H1 (cell line): ENCODE measurements at regions not wholly inside any gene's neighbourhood (a gene's known extent, or its start where the extent isn't known, plus 50 kb on each side); places are given as distances from the start of the nearest gene placed in this dataset.

ENCODE experiments used
- CTCF ChIA-PET: fragments of 300-600 bp; sonication (Branson Sonifier 250); formaldehyde crosslinking; loops from one replicate; lab custom pipeline; 2021; ENCODE audit not compliant: partially characterized antibody; lab: Charles Lee
- POLR2A ChIA-PET: fragments of 300-600 bp; sonication (Branson Sonifier 250); formaldehyde crosslinking; loops from one replicate; lab custom pipeline; 2021; ENCODE audit warnings: inconsistent platforms; ENCODE audit not compliant: partially characterized antibody; lab: Charles Lee
- DNase-seq, 2 experiments: peaks; one replicate each; pipeline versions ENCODE4 v3.0.0 to v3.0.0-alpha.2; 2010 to 2022; ENCODE audit warnings: low spot score in 2 of 2, low read depth in 1 of 2, mixed read lengths in 1 of 2
- FAIRE-seq: peaks from 2 replicates; lab custom pipeline; 2011; peaks lifted over from hg19 to GRCh38; lab: Jason Lieb, UNC
- H2AFZ ChIP-seq: 2 replicates; pipeline ENCODE4 v1.8.1; 2012; ENCODE audit warnings: low read length, inconsistent platforms
- H2AK5ac ChIP-seq: 2 replicates; pipeline ENCODE4 v1.6.1; 2013; ENCODE audit warnings: low read depth, low read length
- H2BK120ac ChIP-seq: replicated peaks from 2 replicates; pipeline ENCODE3; 2013; ENCODE audit warnings: low read depth, low read length, inconsistent platforms
- H2BK12ac ChIP-seq: 2 replicates; pipeline ENCODE4 v1.6.1; 2013; ENCODE audit warnings: low read depth, low read length
- H2BK15ac ChIP-seq: 2 replicates; pipeline ENCODE4 v1.6.1; 2013; ENCODE audit warnings: low read length
- H2BK20ac ChIP-seq: 2 replicates; pipeline ENCODE4 v1.6.1; 2013; ENCODE audit warnings: low read length
- H2BK5ac ChIP-seq: 2 replicates; pipeline ENCODE4 v1.6.1; 2013; ENCODE audit warnings: low read depth, low read length
- H3K14ac ChIP-seq: 2 replicates; pipeline ENCODE4 v1.6.1; 2013; ENCODE audit warnings: inconsistent platforms; ENCODE audit not compliant: insufficient read length
- H3K18ac ChIP-seq: 2 replicates; pipeline ENCODE4 v1.6.1; 2013; ENCODE audit warnings: low read length; ENCODE audit errors: extremely low read depth
- H3K23ac ChIP-seq: 2 replicates; pipeline ENCODE4 v1.6.1; 2013; ENCODE audit warnings: inconsistent platforms; ENCODE audit not compliant: insufficient read length
- H3K23me2 ChIP-seq: 2 replicates; pipeline ENCODE4 v1.6.1; 2013; ENCODE audit warnings: low read depth, low read length
- H3K27ac ChIP-seq: 2 replicates; pipeline ENCODE4 v1.6.1; 2011; ENCODE audit warnings: low read depth, low read length, inconsistent platforms
- H3K27me3 ChIP-seq, 4 experiments: replicated peaks in 1 of 4; 1 replicate in 1 of 4; 2 replicates in 3 of 4; pipeline versions ENCODE4 v1.6.1 to v1.8.1; 2011 to 2013; ENCODE audit warnings: low read length in 3 of 4, mild to moderate bottlenecking in 3 of 4, inconsistent platforms in 2 of 4, mixed read lengths in 2 of 4, moderate library complexity in 1 of 4; ENCODE audit not compliant: control insufficient read depth in 3 of 4, insufficient read depth in 3 of 4; ENCODE audit errors: extremely low read depth in 1 of 4
- H3K36me3 ChIP-seq, 4 experiments: 2 replicates each; pipeline versions ENCODE4 v1.6.1 to v1.8.1; 2011 to 2013; ENCODE audit warnings: mild to moderate bottlenecking in 4 of 4, low read length in 3 of 4, moderate library complexity in 2 of 4, control low read depth in 1 of 4, inconsistent platforms in 1 of 4; ENCODE audit not compliant: insufficient read depth in 4 of 4, control insufficient read depth in 2 of 4
- H3K4ac ChIP-seq: replicated peaks from 2 replicates; pipeline ENCODE3; 2013; ENCODE audit warnings: low read length, low read depth, mixed read lengths, inconsistent platforms; ENCODE audit not compliant: insufficient read length
- H3K4me1 ChIP-seq, 4 experiments: replicated peaks in 1 of 4; 1 replicate in 1 of 4; 2 replicates in 3 of 4; pipeline versions ENCODE4 v1.6.1 to v1.8.1; 2011 to 2013; ENCODE audit warnings: low read length in 3 of 4, inconsistent platforms in 2 of 4, mixed read lengths in 1 of 4; ENCODE audit not compliant: insufficient read depth in 4 of 4, control insufficient read depth in 3 of 4
- H3K4me2 ChIP-seq, 2 experiments: 2 replicates each; pipeline versions ENCODE4 v1.6.1 to v1.8.1; 2011 to 2013; ENCODE audit warnings: low read depth in 2 of 2, low read length in 2 of 2, control low read depth in 1 of 2, inconsistent platforms in 1 of 2, mild to moderate bottlenecking in 1 of 2; ENCODE audit not compliant: insufficient read depth in 1 of 2
- H3K4me3 ChIP-seq, 4 experiments: fragments of 200-600, 300-600 bp in 1 of 4; sonication (generic), shearing (Covaris generic), sonication (Bioruptor Twin) in 1 of 4; 2 replicates each; pipeline versions ENCODE4 v1.5.1 to v1.8.1; 2011 to 2016; ENCODE audit warnings: low read length in 4 of 4, low read depth in 3 of 4, control low read depth in 2 of 4, inconsistent platforms in 2 of 4, mild to moderate bottlenecking in 2 of 4, mixed read lengths in 1 of 4, moderate library complexity in 1 of 4; ENCODE audit not compliant: insufficient read depth in 2 of 4; ENCODE audit errors: extremely low read depth in 1 of 4
- H3K56ac ChIP-seq: replicated peaks from 2 replicates; pipeline ENCODE3; 2013; ENCODE audit warnings: low read depth, mild to moderate bottlenecking, mixed read lengths, low read length, inconsistent platforms; ENCODE audit not compliant: insufficient read length
- H3K79me1 ChIP-seq: 2 replicates; pipeline ENCODE4 v1.6.1; 2013; ENCODE audit warnings: low read depth, low read length, control low read depth
- H3K79me2 ChIP-seq, 2 experiments: 2 replicates each; pipeline versions ENCODE4 v1.6.1 to v1.8.1; 2012 to 2013; ENCODE audit warnings: low read length in 2 of 2, mild to moderate bottlenecking in 2 of 2, inconsistent platforms in 1 of 2; ENCODE audit not compliant: insufficient read depth in 2 of 2, control insufficient read depth in 1 of 2
- H3K9ac ChIP-seq, 4 experiments: replicated peaks in 1 of 4; 1 replicate in 1 of 4; 2 replicates in 3 of 4; pipeline versions ENCODE4 v1.6.1 to v1.8.1; 2011 to 2013; ENCODE audit warnings: low read depth in 3 of 4, low read length in 3 of 4, control low read depth in 2 of 4, mild to moderate bottlenecking in 2 of 4, moderate library complexity in 2 of 4, inconsistent platforms in 1 of 4; ENCODE audit errors: extremely low read depth in 1 of 4
- H3K9me3 ChIP-seq, 2 experiments: 2 replicates each; pipeline versions ENCODE4 v1.6.1 to v1.8.1; 2012 to 2013; ENCODE audit warnings: mild to moderate bottlenecking in 2 of 2, moderate library complexity in 2 of 2, control low read depth in 1 of 2, inconsistent platforms in 1 of 2, low read depth in 1 of 2, low read length in 1 of 2, mixed read lengths in 1 of 2; ENCODE audit not compliant: insufficient read depth in 2 of 2
- H4K20me1 ChIP-seq, 2 experiments: replicated peaks in 1 of 2; 2 replicates each; pipeline versions ENCODE3 to v1.8.1; 2011 to 2013; ENCODE audit warnings: inconsistent platforms in 2 of 2, low read length in 2 of 2, mild to moderate bottlenecking in 1 of 2; ENCODE audit not compliant: insufficient read depth in 2 of 2, control insufficient read depth in 1 of 2
- H4K5ac ChIP-seq: 2 replicates; pipeline ENCODE4 v1.6.1; 2013; ENCODE audit warnings: low read length, low read depth, mixed read lengths, inconsistent platforms; ENCODE audit not compliant: insufficient read length
- H4K8ac ChIP-seq: 2 replicates; pipeline ENCODE4 v1.8.0; 2013; ENCODE audit warnings: mild to moderate bottlenecking, moderate library complexity, low read length, inconsistent platforms; ENCODE audit not compliant: insufficient read depth; ENCODE audit errors: extremely low read depth
- H4K91ac ChIP-seq: replicated peaks from 2 replicates; pipeline ENCODE3; 2013; ENCODE audit warnings: low read length, mixed read lengths, inconsistent platforms; ENCODE audit not compliant: insufficient read length
- CREB1 ChIP-seq: IDR thresholded peaks from 2 replicates; pipeline ENCODE4 v1.6.1; 2012; ENCODE audit warnings: inconsistent platforms
- SIX5 ChIP-seq: IDR thresholded peaks from 2 replicates; pipeline ENCODE4 v1.6.1; 2011; ENCODE audit warnings: mild to moderate bottlenecking, low read depth, low read length
- SRF ChIP-seq: IDR thresholded peaks from 2 replicates; pipeline ENCODE4 v1.6.1; 2011; ENCODE audit warnings: mild to moderate bottlenecking, low read depth, low read length, moderate library complexity
- SUZ12 ChIP-seq: fragments of 200-600 bp; sonication (generic); IDR thresholded peaks from 2 replicates; pipeline ENCODE4 v1.6.1; 2012; ENCODE audit warnings: mild to moderate bottlenecking, inconsistent platforms, low read length, moderate library complexity, mixed read lengths
- TBP ChIP-seq: IDR thresholded peaks from 2 replicates; pipeline ENCODE4 v1.6.1; 2011; ENCODE audit warnings: low read depth, low read length, improper control_type of control experiment
- WGBS, 2 experiments: shearing (Covaris generic) in 1 of 2; methylation state at CpG; one replicate each; pipeline versions ENCODE4 v1.1.6 to v1.1.7; 2013 to 2015; ENCODE audit warnings: low lambda C conversion rate in 2 of 2, mixed read lengths in 2 of 2, inconsistent platforms in 1 of 2, low coverage in 1 of 2, missing lambda C conversion rate in 1 of 2; ENCODE audit not compliant: insufficient replicate concordance in 2 of 2, insufficient coverage in 1 of 2, insufficient read length in 1 of 2; ENCODE audit errors: extremely low coverage in 1 of 2, missing lambda C conversion rate in 1 of 2; 5-methylcytosine and 5-hydroxymethylcytosine counted together

GRCh38 chr20:54929191-54929590 is 453.8 kb downstream of the DOK5 start:
- 85% methylated on average over 4 of the region's 4 CpGs; no CpG with 5 or more reads in 1 of the 2 experiments for WGBS, 2 experiments
- no peaks in the 10 kb centered on the region for H3K4me1 ChIP-seq
- H2BK120ac ChIP-seq, result no peak overlapping the region
- no peak overlapping the region for H4K8ac ChIP-seq
- H4K5ac ChIP-seq, result no peak overlapping the region
- no peak overlapping the region for H3K4me3 ChIP-seq
- no peak overlapping the region for H3K18ac ChIP-seq
- no peak overlapping the region for H3K56ac ChIP-seq
- no peaks in the 10 kb centered on the region for H3K36me3 ChIP-seq
- CTCF ChIA-PET, result interaction anchor here (0.6 kb wide), 1 partner anchor 221 kb away, joined by 3 read pairs; no protein-coding TSS in a partner anchor
- H3K14ac ChIP-seq, result no peak overlapping the region
- no peak overlapping the region for H3K9ac ChIP-seq
- POLR2A ChIA-PET, result no interaction called here
- H3K27ac ChIP-seq, result no peak overlapping the region
- H3K4me2 ChIP-seq, result no peak overlapping the region
- no peak overlapping the region for H2BK12ac ChIP-seq
- no peak overlapping the region for H2BK5ac ChIP-seq
- H4K91ac ChIP-seq, result no peak overlapping the region
- TF ChIP-seq SUZ12, result no peak
- no peak for TF ChIP-seq SIX5
- no peak for TF ChIP-seq SRF
- TF ChIP-seq TBP, result no peak
- TF ChIP-seq CREB1, result no peak
- no peak overlapping the region for H2BK15ac ChIP-seq
- H2AK5ac ChIP-seq, result no peak overlapping the region
- H2AFZ ChIP-seq, result no peak overlapping the region
- H3K27me3 ChIP-seq, result no peaks in the 10 kb centered on the region
- no peak for FAIRE-seq
- H3K9me3 ChIP-seq, result no peaks in the 10 kb centered on the region
- H3K23ac ChIP-seq, result no peak overlapping the region
- no peaks in the 10 kb centered on the region for H3K79me1 ChIP-seq
- no peak overlapping the region for H3K4ac ChIP-seq
- H2BK20ac ChIP-seq, result no peak overlapping the region
- DNase-seq, result no peak
- H4K20me1 ChIP-seq, result no peaks in the 10 kb centered on the region
- H3K23me2 ChIP-seq, result no peaks in the 10 kb centered on the region
- H3K79me2 ChIP-seq, result no peaks in the 10 kb centered on the region
